DOHH2 (cell line): ENCODE measurements at regions not wholly inside any gene's neighbourhood (a gene's known extent, or its start where the extent isn't known, plus 50 kb on each side); places are given as distances from the start of the nearest gene placed in this dataset.

Experiments used
- H3F3A ChIP-seq: fragments of 200-600 bp; sonication (generic), shearing (Covaris generic); 2 replicates; pipeline ENCODE4 v1.6.0; 2016; ENCODE audit warnings: antibody characterized with exemption, mild to moderate bottlenecking; ENCODE audit not compliant: control insufficient read depth, insufficient read depth
- H3K27ac ChIP-seq: fragments of 200-600 bp; sonication (generic); 2 replicates; pipeline ENCODE4 v1.5.1; 2014; ENCODE audit warnings: low read depth, mild to moderate bottlenecking, low read length, moderate library complexity
- H3K27me3 ChIP-seq: fragments of 200-600 bp; sonication (generic); 2 replicates; pipeline ENCODE4 v1.6.1; 2014; ENCODE audit warnings: mild to moderate bottlenecking, low read length, mixed read lengths; ENCODE audit not compliant: control insufficient read depth
- H3K36me3 ChIP-seq: fragments of 200-600 bp; sonication (generic); 2 replicates; pipeline ENCODE4 v1.6.1; 2014; ENCODE audit warnings: mild to moderate bottlenecking, low read length, moderate library complexity, mixed read lengths; ENCODE audit not compliant: control insufficient read depth
- H3K4me1 ChIP-seq: fragments of 200-600 bp; sonication (generic); 2 replicates; pipeline ENCODE4 v1.6.1; 2014; ENCODE audit warnings: mild to moderate bottlenecking, low read length, mixed read lengths; ENCODE audit not compliant: control insufficient read depth
- H3K4me2 ChIP-seq: fragments of 200-600 bp; sonication (generic); 2 replicates; pipeline ENCODE4 v1.6.0; 2014; ENCODE audit warnings: mild to moderate bottlenecking, low read length, moderate library complexity
- H3K4me3 ChIP-seq: fragments of 200-600 bp; sonication (generic); 2 replicates; pipeline ENCODE4 v1.5.1; 2014; ENCODE audit warnings: mild to moderate bottlenecking, low read length, mixed read lengths
- H3K79me2 ChIP-seq: fragments of 200-600 bp; sonication (generic); 2 replicates; pipeline ENCODE4 v1.6.1; 2014; ENCODE audit warnings: mild to moderate bottlenecking, low read length, mixed read lengths; ENCODE audit not compliant: control insufficient read depth
- H3K9me2 ChIP-seq: fragments of 200-600 bp; sonication (generic); replicated peaks from 2 replicates; pipeline ENCODE4 v1.6.1; 2014; ENCODE audit warnings: mild to moderate bottlenecking, low read length, mixed read lengths; ENCODE audit not compliant: control insufficient read depth
- H3K9me3 ChIP-seq: fragments of 200-600 bp; sonication (generic); 2 replicates; pipeline ENCODE4 v1.6.1; 2014; ENCODE audit warnings: antibody characterized with exemption, low read length, mixed read lengths; ENCODE audit not compliant: control insufficient read depth, insufficient read depth
- H4K20me1 ChIP-seq: fragments of 200-600 bp; sonication (generic); 2 replicates; pipeline ENCODE4 v1.6.0; 2014; ENCODE audit warnings: low read depth, mild to moderate bottlenecking, antibody characterized with exemption, low read length, moderate library complexity; ENCODE audit not compliant: control insufficient read depth, insufficient read depth
- CTCF ChIP-seq: fragments of 200-600 bp; sonication (generic); IDR thresholded peaks from one replicate; pipeline ENCODE4 v1.5.1; 2014; ENCODE audit warnings: antibody characterized with exemption, mild to moderate bottlenecking, low read depth, low read length; ENCODE audit not compliant: poor library complexity, severe bottlenecking
- EZH2phosphoT487 ChIP-seq: fragments of 200-600 bp; sonication (generic); IDR thresholded peaks from 2 replicates; pipeline ENCODE4 v1.6.1; 2017; ENCODE audit warnings: borderline replicate concordance, mild to moderate bottlenecking, antibody characterized with exemption, low read length, moderate library complexity, mixed read lengths

- no peaks in the 10 kb centered on the region for H3K27me3 ChIP-seq
- H3K4me1 ChIP-seq = peaks cover 55% of the 10 kb centered on the region
- H3K4me2 ChIP-seq = no peak overlapping the region
- TF ChIP-seq CTCF (no peak), EZH2phosphoT487 (no peak)
- H3F3A ChIP-seq = peaks cover 6% of the 10 kb centered on the region; the same call in 1 of the 2 replicates
- no peak overlapping the region for H3K4me3 ChIP-seq
- no peaks in the 10 kb centered on the region for H4K20me1 ChIP-seq
- H3K36me3 ChIP-seq = no peaks in the 10 kb centered on the region
- H3K27ac ChIP-seq = no peak overlapping the region
- no peaks in the 10 kb centered on the region for H3K9me3 ChIP-seq
- H3K9me2 ChIP-seq = no peaks in the 10 kb centered on the region
- no peaks in the 10 kb centered on the region for H3K79me2 ChIP-seq
Observed at GRCh38 chr21:43308101-43308814, 118.7 kb downstream of the SIK1 start.

- Histone ChIP-seq H3K4me1 (peaks cover 52% of the 10 kb centered on the region), H3K4me2 (no peak overlapping the region), H4K20me1 (no peaks in the 10 kb centered on the region), H3K9me2 (no peaks in the 10 kb centered on the region), H3K9me3 (no peaks in the 10 kb centered on the region), H3K27me3 (no peaks in the 10 kb centered on the region), H3K36me3 (no peaks in the 10 kb centered on the region), H3K27ac (no peak overlapping the region), H3K79me2 (no peaks in the 10 kb centered on the region), H3F3A (peaks cover 6% of the 10 kb centered on the region; the same call in 1 of the 2 replicates), H3K4me3 (no peak overlapping the region)
- TF ChIP-seq EZH2phosphoT487 (no peak), CTCF (no peak)
Observed at GRCh38 chr21:43307677-43308070, 119.3 kb downstream of the SIK1 start.

- Histone ChIP-seq H3F3A (peaks cover 6% of the 10 kb centered on the region; the same call in 1 of the 2 replicates), H3K4me2 (no peak overlapping the region)
Observed at GRCh38 chr21:43306911-43307676, 119.8 kb downstream of the SIK1 start.

More at GRCh38 chr21:43306911-43307676, 119.8 kb downstream of the SIK1 start:
- no peak for TF ChIP-seq CTCF
- no peak overlapping the region for H3K4me3 ChIP-seq
- H3K27ac ChIP-seq = no peak overlapping the region
- no peaks in the 10 kb centered on the region for H3K9me3 ChIP-seq
- H3K79me2 ChIP-seq = no peaks in the 10 kb centered on the region
- H4K20me1 ChIP-seq = no peaks in the 10 kb centered on the region
- H3K9me2 ChIP-seq = no peaks in the 10 kb centered on the region
- H3K36me3 ChIP-seq = no peaks in the 10 kb centered on the region
- no peaks in the 10 kb centered on the region for H3K27me3 ChIP-seq
- H3K4me1 ChIP-seq = peaks cover 46% of the 10 kb centered on the region
